Bronchial epithelial cell (primary cell): ENCODE measurements at regions not wholly inside any gene's neighbourhood (a gene's known extent, or its start where the extent isn't known, plus 50 kb on each side); places are given as distances from the start of the nearest gene placed in this dataset.
"Not testable (repeated sequence)": the region's sequence is repeated elsewhere in the genome, so short reads cannot be mapped to it uniquely, and the experiment has no call there.

Source experiments
- DNase-seq: peaks from one replicate; pipeline ENCODE4 v3.0.0-alpha.2; 2010; ENCODE audit warnings: low read depth
- FAIRE-seq: peaks from 2 replicates; lab custom pipeline; 2011; peaks lifted over from hg19 to GRCh38; lab: Jason Lieb, UNC
- H3K27me3 ChIP-seq: 2 replicates; pipeline ENCODE4 v1.5.1; 2011; ENCODE audit warnings: low read length; ENCODE audit not compliant: control insufficient read depth, insufficient read depth
- H3K36me3 ChIP-seq: 2 replicates; pipeline ENCODE4 v1.5.1; 2011; ENCODE audit warnings: low read length; ENCODE audit not compliant: control insufficient read depth, insufficient read depth
- H3K4me3 ChIP-seq: 2 replicates; pipeline ENCODE4 v1.5.1; 2011; ENCODE audit warnings: mild to moderate bottlenecking, low read depth, low read length, control low read depth
- TF ChIP-seq, protein P1 (sequence below): IDR thresholded peaks from 2 replicates; pipeline ENCODE4 v1.5.1; 2011; ENCODE audit warnings: mild to moderate bottlenecking, moderate library complexity, low read length, control low read depth, inconsistent platforms; ENCODE audit not compliant: insufficient read depth, severe bottlenecking

DNA sequence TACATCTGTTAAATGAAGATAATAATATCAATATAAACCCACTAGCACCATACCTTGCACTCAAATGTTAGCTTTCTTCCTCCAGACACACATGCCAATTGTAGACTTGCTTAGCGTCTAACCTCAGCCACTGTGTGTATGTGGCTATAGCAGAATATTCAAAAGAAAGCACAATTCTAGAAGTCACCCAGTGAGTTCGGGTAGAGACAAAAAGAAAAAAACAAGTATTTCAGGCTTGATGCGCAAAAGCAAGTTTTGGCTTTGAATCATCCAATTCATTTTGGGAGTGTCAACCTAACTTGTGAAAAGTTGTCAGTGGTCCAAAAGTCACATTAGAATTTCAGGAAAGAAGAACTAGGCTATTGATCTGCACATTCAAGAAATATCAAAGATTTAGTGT lies 167.4 kb downstream of the PRELID2 start:
- DNase-seq (peak; percentile 13), FAIRE-seq (no peak)
- H3K4me3 ChIP-seq, result no peak overlapping the region
- H3K27me3 ChIP-seq, result no peaks in the 10 kb centered on the region
- TF ChIP-seq, protein P1, sequence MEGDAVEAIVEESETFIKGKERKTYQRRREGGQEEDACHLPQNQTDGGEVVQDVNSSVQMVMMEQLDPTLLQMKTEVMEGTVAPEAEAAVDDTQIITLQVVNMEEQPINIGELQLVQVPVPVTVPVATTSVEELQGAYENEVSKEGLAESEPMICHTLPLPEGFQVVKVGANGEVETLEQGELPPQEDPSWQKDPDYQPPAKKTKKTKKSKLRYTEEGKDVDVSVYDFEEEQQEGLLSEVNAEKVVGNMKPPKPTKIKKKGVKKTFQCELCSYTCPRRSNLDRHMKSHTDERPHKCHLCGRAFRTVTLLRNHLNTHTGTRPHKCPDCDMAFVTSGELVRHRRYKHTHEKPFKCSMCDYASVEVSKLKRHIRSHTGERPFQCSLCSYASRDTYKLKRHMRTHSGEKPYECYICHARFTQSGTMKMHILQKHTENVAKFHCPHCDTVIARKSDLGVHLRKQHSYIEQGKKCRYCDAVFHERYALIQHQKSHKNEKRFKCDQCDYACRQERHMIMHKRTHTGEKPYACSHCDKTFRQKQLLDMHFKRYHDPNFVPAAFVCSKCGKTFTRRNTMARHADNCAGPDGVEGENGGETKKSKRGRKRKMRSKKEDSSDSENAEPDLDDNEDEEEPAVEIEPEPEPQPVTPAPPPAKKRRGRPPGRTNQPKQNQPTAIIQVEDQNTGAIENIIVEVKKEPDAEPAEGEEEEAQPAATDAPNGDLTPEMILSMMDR, result no peak
- H3K36me3 ChIP-seq, result no peaks in the 10 kb centered on the region

DNA sequence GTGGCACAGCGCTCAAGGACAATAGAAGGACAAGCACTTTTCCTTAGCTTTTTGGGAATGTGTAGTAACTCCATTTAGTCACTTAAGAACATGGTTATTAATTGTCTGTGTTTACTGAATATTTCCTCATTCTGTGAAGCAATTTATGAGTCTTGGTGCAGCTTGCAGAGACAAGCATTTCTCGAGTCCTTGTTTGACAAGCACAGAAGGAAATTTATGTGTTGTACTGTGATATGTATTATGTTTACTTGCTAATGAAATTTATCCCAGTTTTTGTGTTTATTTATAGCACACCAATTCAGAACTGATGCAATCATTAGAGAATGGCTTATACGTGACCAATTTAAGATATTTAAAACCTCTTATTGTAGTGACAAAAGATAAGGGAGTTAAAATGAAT lies 168.6 kb downstream of the PRELID2 start:
- FAIRE-seq (no peak), DNase-seq (peak; percentile 52)
- TF ChIP-seq, protein P1, result no peak
- Histone ChIP-seq H3K4me3 (no peak overlapping the region), H3K27me3 (no peaks in the 10 kb centered on the region), H3K36me3 (no peaks in the 10 kb centered on the region)

DNA sequence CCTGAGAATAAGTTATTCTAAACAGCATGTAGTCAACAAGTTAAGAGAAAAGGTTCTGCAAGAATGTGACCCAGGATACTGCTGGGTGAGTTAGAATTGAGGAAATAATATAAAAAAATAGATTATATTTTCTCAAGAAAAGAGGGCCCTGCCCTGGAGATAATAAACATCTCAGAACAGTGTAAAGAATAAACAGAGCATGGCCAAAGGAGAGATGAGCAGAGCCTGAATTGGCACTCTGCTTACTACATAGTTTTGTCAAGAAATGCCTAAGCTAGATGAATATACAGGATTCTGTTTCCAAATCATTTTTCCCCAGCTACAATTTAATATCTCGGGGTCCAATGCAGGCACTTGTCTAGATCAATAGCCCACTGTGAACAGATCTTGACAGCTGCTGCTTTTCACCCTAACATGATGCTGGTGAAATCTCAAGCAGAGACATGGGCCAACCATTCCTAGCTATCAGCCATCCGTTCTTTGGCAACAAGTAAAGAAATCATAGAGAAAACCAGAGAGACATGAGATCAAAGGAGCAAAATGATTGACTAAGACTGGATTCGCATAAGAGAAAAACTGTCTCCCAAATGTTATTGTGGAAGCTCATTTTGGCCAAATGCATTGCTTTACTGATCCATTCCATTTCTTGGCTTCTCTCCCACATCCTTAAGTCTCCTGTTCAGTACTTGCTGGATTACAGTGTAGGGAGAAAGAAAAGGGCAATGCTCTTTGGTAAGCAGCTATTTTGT lies 173.2 kb downstream of the PRELID2 start:
- H3K4me3 ChIP-seq, result no peak overlapping the region
- no peaks in the 10 kb centered on the region for H3K36me3 ChIP-seq
- DNase-seq, result no peak
- TF ChIP-seq, protein P1, result no peak
- no peaks in the 10 kb centered on the region for H3K27me3 ChIP-seq
- no peak for FAIRE-seq

DNA sequence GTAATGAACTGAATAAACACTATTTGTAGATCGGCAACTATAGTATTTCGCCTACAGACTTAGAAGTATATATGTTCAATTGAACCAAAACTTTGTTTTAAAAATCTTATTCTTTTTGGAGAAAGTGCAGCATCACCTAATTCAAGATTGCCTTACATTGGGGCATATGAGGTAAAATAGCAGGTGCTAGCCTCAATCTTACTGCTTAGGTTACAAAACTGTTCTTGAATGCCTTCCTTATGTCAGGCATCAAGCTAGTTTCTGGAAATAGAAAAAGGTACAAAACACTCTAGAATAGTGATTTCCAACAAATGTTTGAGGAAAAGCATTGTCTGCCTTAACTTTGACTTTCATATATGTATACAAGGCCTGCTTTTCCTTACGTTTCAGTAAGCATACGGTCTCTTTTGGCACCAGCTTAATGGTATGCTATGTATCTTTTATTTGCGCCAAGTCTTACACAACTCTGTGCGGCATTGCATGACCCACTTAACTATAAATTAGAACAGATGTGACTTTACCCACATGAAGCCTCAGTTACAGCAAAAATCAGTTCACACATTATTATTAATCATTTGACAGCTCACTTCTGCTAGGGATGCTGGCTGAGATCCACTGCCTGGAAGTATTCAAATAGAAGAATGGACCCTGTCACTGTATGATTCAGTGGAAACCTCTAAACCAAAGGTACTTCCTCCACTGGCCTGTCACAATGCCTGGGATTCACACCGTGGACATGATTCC lies 174.1 kb downstream of the PRELID2 start:
- Histone ChIP-seq H3K4me3 (no peak overlapping the region), H3K36me3 (no peaks in the 10 kb centered on the region), H3K27me3 (no peaks in the 10 kb centered on the region)
- DNase-seq, result peak; percentile 26
- no peak for FAIRE-seq
- TF ChIP-seq, protein P1, result no peak

DNA sequence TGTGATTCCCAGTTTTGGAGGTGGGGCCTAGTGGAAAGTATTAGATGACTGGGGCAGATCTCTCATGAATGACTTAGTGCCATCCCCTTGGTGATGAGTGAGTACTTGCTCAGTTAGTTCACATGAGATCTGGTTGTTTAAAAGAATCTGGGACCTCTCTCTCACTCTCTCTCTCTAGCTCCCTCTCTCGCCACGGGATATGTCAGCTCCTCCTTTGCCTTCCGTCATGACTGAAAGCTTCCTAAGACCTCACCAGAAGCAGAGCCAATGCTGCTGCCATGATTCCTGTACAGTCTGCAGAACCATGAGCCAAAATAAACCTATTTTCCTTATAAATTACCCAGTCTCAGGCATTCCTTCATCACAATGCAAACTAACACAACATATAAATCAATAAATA lies 176.7 kb downstream of the PRELID2 start:
- TF ChIP-seq, protein P1, result no peak
- DNase-seq (no peak), FAIRE-seq (no peak)

DNA sequence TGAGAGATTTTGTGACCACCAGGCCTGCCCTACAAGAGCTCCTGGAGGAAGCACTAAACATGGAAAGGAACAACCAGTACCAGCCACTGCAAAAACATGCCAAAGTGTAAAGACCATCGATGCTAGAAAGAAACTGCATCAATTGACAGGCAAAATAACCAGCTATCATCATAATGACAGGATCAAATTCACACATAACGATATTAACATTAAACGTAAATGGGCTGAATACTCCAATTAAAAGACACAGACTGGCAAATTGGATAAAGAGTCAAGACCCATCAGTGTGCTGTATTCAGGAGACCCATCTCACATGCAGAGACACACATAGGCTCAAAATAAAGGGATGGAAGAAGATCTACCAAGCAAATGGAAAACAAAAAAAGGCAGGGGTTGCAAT lies 182.4 kb downstream of the PRELID2 start:
- FAIRE-seq, H3K36me3 ChIP-seq, H3K4me3 ChIP-seq, DNase-seq, H3K27me3 ChIP-seq: not testable (repeated sequence)

More for the DNA sequence above, 176.7 kb downstream of the PRELID2 start:
- Histone ChIP-seq H3K36me3 (no peaks in the 10 kb centered on the region), H3K4me3 (no peak overlapping the region), H3K27me3 (no peaks in the 10 kb centered on the region)

DNA sequence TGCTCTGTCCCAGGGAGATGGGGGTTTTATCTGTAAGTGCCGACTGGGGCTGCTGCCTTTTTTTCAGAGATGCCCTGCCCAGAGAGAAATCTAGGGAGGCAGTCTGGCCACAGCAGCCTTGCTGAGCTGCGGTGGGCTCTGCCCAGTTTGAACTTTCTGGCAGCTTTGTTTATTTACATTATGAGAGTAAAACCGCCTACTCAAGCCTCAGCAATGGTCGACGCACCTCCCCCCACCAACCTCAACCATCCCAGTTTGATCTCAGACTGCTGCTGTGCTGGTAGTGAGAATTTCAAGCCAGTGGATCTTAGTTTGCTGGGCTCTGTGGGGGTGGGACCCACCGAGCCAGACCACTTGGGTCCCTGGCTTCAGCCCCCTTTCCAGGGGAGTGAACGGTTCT lies 188.0 kb downstream of the PRELID2 start:
- FAIRE-seq, DNase-seq, H3K4me3 ChIP-seq, H3K27me3 ChIP-seq, H3K36me3 ChIP-seq: not testable (repeated sequence)

DNA sequence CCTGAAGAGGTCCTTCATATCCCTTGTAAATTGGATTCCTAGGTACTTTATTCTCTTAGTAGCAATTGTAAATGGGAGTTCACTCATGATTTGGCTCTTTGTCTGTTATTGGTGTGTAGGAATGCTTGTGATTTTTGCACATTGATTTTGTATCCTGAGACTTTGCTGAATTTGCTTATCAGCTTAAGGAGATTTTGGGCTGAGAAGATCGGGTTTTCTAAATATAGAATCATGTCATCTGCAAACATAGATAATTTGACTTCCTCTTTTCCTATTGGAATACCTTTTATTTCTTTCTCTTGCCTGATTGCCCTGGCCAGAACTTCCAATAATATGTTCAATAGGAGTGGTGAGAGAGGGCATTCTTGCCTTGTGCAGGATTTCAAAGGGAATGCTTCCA lies 191.9 kb downstream of the PRELID2 start:
- H3K27me3 ChIP-seq, H3K36me3 ChIP-seq, H3K4me3 ChIP-seq, FAIRE-seq, DNase-seq: not testable (repeated sequence)
